Smooth muscle cell (in vitro differentiated cells): ENCODE measurements at regions not wholly inside any gene's neighbourhood (a gene's known extent, or its start where the extent isn't known, plus 50 kb on each side); places are given as distances from the start of the nearest gene placed in this dataset.

Experiments used
- DNase-seq: peaks from one replicate; lab custom pipeline; 2025; ENCODE audit not compliant: unreplicated experiment; lab: John Stamatoyannopoulos, UW
- H2AFZ ChIP-seq: fragments of 200-600 bp; sonication (generic); 2 replicates; pipeline ENCODE4 v1.6.0; 2016; ENCODE audit warnings: antibody characterized with exemption, low read depth, mild to moderate bottlenecking
- H3F3A ChIP-seq: fragments of 200-600 bp; sonication (generic); 2 replicates; pipeline ENCODE4 v1.6.0; 2017; ENCODE audit warnings: antibody characterized with exemption, low read depth
- H3K27ac ChIP-seq: fragments of 200-600 bp; sonication (generic); 2 replicates; pipeline ENCODE4 v1.5.1; 2016; ENCODE audit warnings: low read depth, mild to moderate bottlenecking
- H3K27me3 ChIP-seq: fragments of 200-600 bp; sonication (generic); 2 replicates; pipeline ENCODE4 v1.6.1; 2016; ENCODE audit warnings: low read depth, mild to moderate bottlenecking
- H3K36me3 ChIP-seq: fragments of 200-600 bp; sonication (generic); 2 replicates; pipeline ENCODE4 v1.5.1; 2016; ENCODE audit warnings: low read depth
- H3K4me1 ChIP-seq: fragments of 200-600 bp; sonication (generic); 2 replicates; pipeline ENCODE4 v1.5.1; 2016; ENCODE audit warnings: low read depth
- H3K4me2 ChIP-seq: fragments of 200-600 bp; sonication (generic); 2 replicates; pipeline ENCODE4 v1.6.0; 2016; ENCODE audit warnings: mild to moderate bottlenecking
- H3K4me3 ChIP-seq: fragments of 200-600 bp; sonication (generic); 2 replicates; pipeline ENCODE4 v1.5.1; 2016; ENCODE audit warnings: mild to moderate bottlenecking
- H3K79me2 ChIP-seq: fragments of 200-600 bp; sonication (generic); 2 replicates; pipeline ENCODE4 v1.6.0; 2016; ENCODE audit warnings: low read depth, mild to moderate bottlenecking
- H3K9ac ChIP-seq: fragments of 200-600 bp; sonication (generic); 2 replicates; pipeline ENCODE4 v1.6.0; 2016; ENCODE audit warnings: low read depth
- H3K9me3 ChIP-seq: fragments of 200-600 bp; sonication (generic); replicated peaks from 2 replicates; pipeline ENCODE4 v1.5.1; 2016; ENCODE audit warnings: low read depth
- H4K20me1 ChIP-seq: fragments of 200-600 bp; sonication (generic); 2 replicates; pipeline ENCODE4 v1.6.0; 2016; ENCODE audit warnings: low read depth
- CTCF ChIP-seq: fragments of 200-600 bp; sonication (generic); IDR thresholded peaks from 2 replicates; pipeline ENCODE4 v1.5.1; 2017; ENCODE audit warnings: borderline replicate concordance, mild to moderate bottlenecking, antibody characterized with exemption; ENCODE audit not compliant: insufficient read depth, poor library complexity, severe bottlenecking
- WGBS: methylation state at CpG from one replicate; pipeline ENCODE4 v1.1.7; 2016; ENCODE audit warnings: low lambda C conversion rate; 5-methylcytosine and 5-hydroxymethylcytosine counted together

- H3K36me3 ChIP-seq: no peaks in the 10 kb centered on the region
- H3K4me3 ChIP-seq: no peak overlapping the region
- no peak overlapping the region for H3K4me2 ChIP-seq
- H3K9ac ChIP-seq: no peak overlapping the region
- TF ChIP-seq CTCF: no peak
- 88% methylated on average over 1 of the region's 1 CpG for WGBS
- DNase-seq: no peak
- H4K20me1 ChIP-seq: no peaks in the 10 kb centered on the region
- no peaks in the 10 kb centered on the region for H3K4me1 ChIP-seq
- H2AFZ ChIP-seq: no peak overlapping the region
- H3K27ac ChIP-seq: no peak overlapping the region
- no peaks in the 10 kb centered on the region for H3K27me3 ChIP-seq
- H3K9me3 ChIP-seq: no peaks in the 10 kb centered on the region
- H3F3A ChIP-seq: no peaks in the 10 kb centered on the region
- no peaks in the 10 kb centered on the region for H3K79me2 ChIP-seq
These were observed 98.3 kb downstream of the DUSP10 start for GRCh38 chr1:221643404-221644144.

- no peaks in the 10 kb centered on the region for H3F3A ChIP-seq
- no peak overlapping the region for H3K27ac ChIP-seq
- no peak overlapping the region for H3K4me2 ChIP-seq
- H3K4me3 ChIP-seq: no peak overlapping the region
- DNase-seq: no peak
- no peak for TF ChIP-seq CTCF
- H3K9ac ChIP-seq: no peak overlapping the region
- 66% methylated on average over 3 of the region's 3 CpGs for WGBS
- no peaks in the 10 kb centered on the region for H3K4me1 ChIP-seq
- no peaks in the 10 kb centered on the region for H3K36me3 ChIP-seq
- H4K20me1 ChIP-seq: no peaks in the 10 kb centered on the region
- no peak overlapping the region for H2AFZ ChIP-seq
- no peaks in the 10 kb centered on the region for H3K27me3 ChIP-seq
- no peaks in the 10 kb centered on the region for H3K79me2 ChIP-seq
- H3K9me3 ChIP-seq: no peaks in the 10 kb centered on the region
These were observed 97.8 kb downstream of the DUSP10 start for GRCh38 chr1:221644145-221644448.

GRCh38 chr1:221644663-221645258 is 97.1 kb downstream of the DUSP10 start:
- WGBS: 65% methylated on average over 2 of the region's 2 CpGs
- Histone ChIP-seq H3K9ac (no peak overlapping the region), H3K4me2 (no peak overlapping the region), H4K20me1 (no peaks in the 10 kb centered on the region), H3K27ac (no peak overlapping the region), H3K36me3 (no peaks in the 10 kb centered on the region), H2AFZ (no peak overlapping the region), H3F3A (no peaks in the 10 kb centered on the region), H3K27me3 (no peaks in the 10 kb centered on the region), H3K79me2 (no peaks in the 10 kb centered on the region), H3K9me3 (no peaks in the 10 kb centered on the region), H3K4me3 (no peak overlapping the region), H3K4me1 (no peaks in the 10 kb centered on the region)
- no peak for TF ChIP-seq CTCF
- DNase-seq: no peak

GRCh38 chr1:221648201-221648600 is 93.7 kb downstream of the DUSP10 start:
- Histone ChIP-seq H4K20me1 (no peaks in the 10 kb centered on the region), H3K27me3 (no peaks in the 10 kb centered on the region), H3K4me2 (no peak overlapping the region), H3K79me2 (no peaks in the 10 kb centered on the region), H2AFZ (no peak overlapping the region), H3K9me3 (no peaks in the 10 kb centered on the region), H3K4me3 (no peak overlapping the region), H3K27ac (no peak overlapping the region), H3K4me1 (no peaks in the 10 kb centered on the region), H3K9ac (no peak overlapping the region), H3F3A (no peaks in the 10 kb centered on the region), H3K36me3 (no peaks in the 10 kb centered on the region)
- 85% methylated on average over 1 of the region's 1 CpG for WGBS
- TF ChIP-seq CTCF: no peak
- DNase-seq: no peak
